GM21737 (cell line): ENCODE measurements at regions not wholly inside any gene's neighbourhood (a gene's known extent, or its start where the extent isn't known, plus 50 kb on each side); places are given as distances from the start of the nearest gene placed in this dataset.

Source experiments
- ATAC-seq: cut with Tn5 transposase; IDR thresholded peaks from one replicate; pipeline ENCODE4 v1.9.1; 2021; ENCODE audit warnings: mild to moderate bottlenecking, moderate library complexity; ENCODE audit not compliant: unreplicated experiment

DNA sequence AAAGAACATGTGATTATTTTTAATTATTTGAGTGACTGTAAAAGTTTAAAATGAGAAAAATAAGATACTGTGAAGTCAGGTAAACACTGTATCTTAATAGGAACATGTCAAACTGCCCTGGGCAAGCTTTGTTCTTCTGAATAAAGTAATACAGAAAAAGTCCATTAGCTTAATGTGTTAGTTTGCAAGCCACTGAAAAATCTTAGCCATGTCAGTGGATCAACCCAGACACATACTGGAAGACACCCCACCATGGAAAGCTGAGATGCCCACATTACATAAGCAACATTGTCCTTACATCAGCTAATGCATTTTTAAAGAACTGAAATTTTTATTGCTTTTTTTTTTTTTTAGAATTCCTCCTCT lies 155.2 kb downstream of the BBOX1 start:
- no peak for ATAC-seq

DNA sequence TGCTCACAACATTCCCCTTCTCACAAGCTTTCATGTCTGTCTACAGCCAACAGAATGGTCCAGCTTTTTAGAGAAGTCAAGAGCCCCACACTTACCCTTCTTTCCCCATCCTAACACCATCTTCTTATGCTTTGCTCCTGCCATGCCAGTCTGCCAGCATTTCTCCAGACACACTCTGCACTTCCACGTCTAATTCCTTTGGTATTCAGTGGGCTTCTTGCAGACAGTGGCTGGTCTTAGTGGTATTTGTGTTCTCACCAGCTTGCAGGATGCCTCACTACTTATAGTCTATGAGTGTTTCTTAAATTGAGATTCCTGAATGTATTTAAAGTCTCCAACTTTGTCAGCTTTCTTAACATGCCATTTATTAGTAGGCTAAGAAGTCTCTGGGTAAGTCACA lies 154.4 kb downstream of the BBOX1 start:
- ATAC-seq = no peak

GRCh38 chr11:27193434-27194225 lies 153.0 kb downstream of the BBOX1 start:
- ATAC-seq = no peak

DNA sequence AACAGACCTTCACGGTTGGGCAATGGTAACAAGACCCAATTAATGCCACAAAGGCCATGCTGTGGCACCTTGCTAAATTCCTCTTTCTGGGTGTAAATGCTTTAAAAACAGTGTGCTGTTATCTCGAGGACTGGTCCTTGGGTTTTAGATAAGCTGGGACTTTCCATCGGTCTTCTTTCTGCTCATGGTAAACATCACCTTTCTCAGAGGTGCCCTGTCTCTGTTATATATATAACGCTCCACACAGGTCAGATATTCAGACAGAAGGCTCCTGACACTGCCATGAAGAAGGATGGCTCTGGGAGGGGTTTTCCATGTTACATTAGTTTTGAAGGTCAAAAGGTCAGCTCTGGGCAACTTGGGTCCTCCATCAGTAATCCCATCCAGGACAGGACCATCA lies 151.6 kb downstream of the BBOX1 start:
- ATAC-seq = no peak

- ATAC-seq = no peak
Measured at GRCh38 chr11:27191639-27192038, 151.0 kb downstream of the BBOX1 start.

- ATAC-seq = no peak
Measured at GRCh38 chr11:27188696-27189095, 148.1 kb downstream of the BBOX1 start.

- no peak for ATAC-seq
Measured at GRCh38 chr11:27187848-27188621, 147.4 kb downstream of the BBOX1 start.

- ATAC-seq = no peak
Measured at GRCh38 chr11:27187075-27187847, 146.6 kb downstream of the BBOX1 start.

DNA sequence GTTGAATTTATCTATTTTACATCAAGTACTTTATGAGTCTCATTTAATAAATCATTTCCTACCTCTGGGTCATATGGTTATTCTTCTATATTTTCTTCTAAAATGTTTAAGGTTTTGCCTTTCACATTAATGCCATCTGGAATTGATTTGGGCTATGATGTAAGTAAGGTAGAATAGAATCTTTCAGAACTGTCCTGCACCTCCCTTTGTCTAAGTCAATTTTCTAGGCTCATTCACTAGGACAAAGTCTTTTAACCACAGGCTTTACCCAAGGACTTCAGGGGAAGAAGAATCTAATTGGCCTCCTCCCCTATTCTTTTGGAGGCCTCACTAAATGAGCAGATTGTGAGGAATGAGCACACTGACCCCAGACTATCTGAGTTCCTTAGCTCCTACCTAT lies 146.0 kb downstream of the BBOX1 start:
- ATAC-seq = no peak

DNA sequence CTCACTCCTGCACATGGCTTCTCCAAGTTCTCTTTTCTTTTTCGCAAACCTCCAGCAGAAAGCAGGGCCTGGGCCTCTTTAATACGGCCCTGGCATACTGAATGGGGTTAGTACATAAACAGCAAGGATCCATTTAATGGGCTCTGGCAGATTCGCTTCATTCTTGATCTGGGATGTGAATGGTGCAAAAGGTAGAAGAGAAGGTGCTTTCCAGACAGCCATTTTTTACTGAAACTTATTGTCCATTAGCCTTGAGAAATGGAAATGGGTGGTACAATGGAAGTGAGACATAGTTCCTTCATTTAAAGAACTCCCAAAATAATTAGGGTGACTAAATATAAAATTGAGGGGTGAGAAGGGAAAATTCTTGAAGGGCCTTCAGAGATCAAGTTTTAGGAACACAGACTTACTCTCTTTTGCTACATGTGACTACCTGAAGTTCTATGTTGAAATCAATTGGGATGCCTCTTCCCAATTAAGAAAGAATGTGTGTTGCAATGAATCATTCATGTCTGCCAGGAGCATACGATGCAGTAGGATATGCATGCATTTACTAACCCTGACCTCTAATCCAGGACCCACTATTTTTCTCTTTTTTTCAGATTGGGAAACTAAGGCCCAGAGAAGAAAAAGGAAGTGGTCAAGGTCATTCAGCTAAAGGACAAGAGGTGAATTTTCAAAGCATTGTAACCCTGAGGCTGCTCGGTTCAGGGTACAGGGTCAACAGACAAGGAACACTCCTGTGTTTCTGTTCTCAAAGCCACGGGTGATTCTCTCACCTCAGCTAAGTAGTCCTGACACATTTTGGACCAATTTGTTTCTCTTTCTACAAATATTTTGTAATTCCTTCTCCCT lies 144.1 kb downstream of the BBOX1 start:
- no peak for ATAC-seq

DNA sequence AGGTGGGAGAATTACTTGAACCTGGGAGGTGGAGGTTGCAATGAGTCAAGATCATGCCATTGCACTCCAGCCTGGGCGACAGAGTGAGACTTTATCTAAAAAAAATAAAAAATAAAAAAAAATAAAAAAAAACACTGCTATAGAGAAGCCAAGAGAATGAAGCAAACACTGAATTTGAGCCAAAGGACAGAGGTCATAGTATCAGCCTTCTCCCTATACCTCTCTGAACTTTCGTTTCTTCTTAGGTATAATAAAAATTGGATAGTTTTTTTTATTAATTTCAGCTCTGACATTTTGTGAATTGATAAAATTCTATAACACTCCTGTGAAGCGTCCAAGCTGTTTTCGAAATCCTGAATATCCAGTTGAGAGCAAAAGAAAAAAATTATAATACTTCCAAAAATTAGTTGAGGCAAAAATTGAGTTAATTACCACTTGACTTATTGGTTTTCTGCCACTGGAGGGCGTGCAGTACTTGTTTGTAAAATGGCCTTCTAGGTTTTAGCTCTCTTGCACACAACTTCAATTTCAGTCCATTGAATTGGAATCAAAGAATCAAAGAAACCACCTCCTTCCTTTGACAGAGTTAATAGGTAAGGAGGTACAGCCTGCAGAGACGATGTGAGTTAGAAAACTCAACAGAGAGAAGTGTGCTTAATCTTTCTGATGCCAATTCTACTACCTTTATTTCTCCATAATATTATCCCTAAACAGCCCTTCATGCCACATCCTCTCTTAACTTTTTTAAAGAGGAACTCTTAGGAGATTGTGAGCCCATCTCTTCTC lies 143.2 kb downstream of the BBOX1 start:
- no peak for ATAC-seq

GRCh38 chr11:27179334-27179733 lies 138.7 kb downstream of the BBOX1 start:
- ATAC-seq = no peak

DNA sequence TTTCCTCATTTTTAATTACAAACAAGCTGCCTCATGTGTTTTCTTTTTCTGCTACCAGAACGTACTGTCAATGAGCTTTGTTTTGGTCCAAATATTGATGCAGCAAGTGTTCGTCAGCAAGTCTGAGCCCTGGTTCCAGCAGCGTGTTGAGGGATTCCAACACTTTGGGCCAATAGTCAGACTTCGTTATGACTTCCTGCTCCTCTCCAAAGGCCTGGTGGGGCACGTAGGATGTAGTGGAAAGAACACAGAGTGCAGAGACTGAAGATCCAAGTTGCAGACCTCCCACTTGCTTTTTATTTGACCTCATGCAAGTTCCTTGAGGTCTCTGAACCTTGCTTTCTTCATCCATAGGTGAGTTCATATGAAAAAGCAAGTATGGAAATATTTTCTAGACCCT lies 138.2 kb downstream of the BBOX1 start:
- no peak for ATAC-seq
